Nephron (organoid): ENCODE measurements at regions not wholly inside any gene's neighbourhood (a gene's known extent, or its start where the extent isn't known, plus 50 kb on each side); places are given as distances from the start of the nearest gene placed in this dataset.

ENCODE experiments used
- H3K27ac Mint-ChIP-seq, 3 experiments: 2 replicates each; pipeline ENCODE4 v1.8.0; 2020; ENCODE audit warnings: mixed read lengths in 3 of 3, mild to moderate bottlenecking in 2 of 3, moderate library complexity in 1 of 3
- H3K27me3 Mint-ChIP-seq: 2 replicates; pipeline ENCODE4 v1.8.0; 2021; ENCODE audit warnings: low read depth, mild to moderate bottlenecking, moderate library complexity, mixed read lengths
- H3K36me3 Mint-ChIP-seq: 2 replicates; pipeline ENCODE4 v1.8.0; 2020; ENCODE audit warnings: low read depth, mixed read lengths
- H3K4me1 Mint-ChIP-seq: 2 replicates; pipeline ENCODE4 v1.8.0; 2020; ENCODE audit warnings: mixed read lengths
- H3K4me3 Mint-ChIP-seq, 3 experiments: 2 replicates each; pipeline ENCODE4 v1.8.0; 2020; ENCODE audit warnings: mild to moderate bottlenecking in 3 of 3, mixed read lengths in 3 of 3, moderate library complexity in 2 of 3
- H3K9me3 Mint-ChIP-seq: 2 replicates; pipeline ENCODE4 v1.8.0; 2020; ENCODE audit warnings: mixed read lengths
- TF ChIP-seq, protein P1 (sequence below), 3 experiments: fragments of 200-600 bp; sonication (generic); IDR thresholded peaks; one replicate each; pipeline ENCODE4 v1.5.0; 2021; ENCODE audit warnings: antibody characterized with exemption in 3 of 3; ENCODE audit not compliant: unreplicated experiment in 3 of 3

DNA sequence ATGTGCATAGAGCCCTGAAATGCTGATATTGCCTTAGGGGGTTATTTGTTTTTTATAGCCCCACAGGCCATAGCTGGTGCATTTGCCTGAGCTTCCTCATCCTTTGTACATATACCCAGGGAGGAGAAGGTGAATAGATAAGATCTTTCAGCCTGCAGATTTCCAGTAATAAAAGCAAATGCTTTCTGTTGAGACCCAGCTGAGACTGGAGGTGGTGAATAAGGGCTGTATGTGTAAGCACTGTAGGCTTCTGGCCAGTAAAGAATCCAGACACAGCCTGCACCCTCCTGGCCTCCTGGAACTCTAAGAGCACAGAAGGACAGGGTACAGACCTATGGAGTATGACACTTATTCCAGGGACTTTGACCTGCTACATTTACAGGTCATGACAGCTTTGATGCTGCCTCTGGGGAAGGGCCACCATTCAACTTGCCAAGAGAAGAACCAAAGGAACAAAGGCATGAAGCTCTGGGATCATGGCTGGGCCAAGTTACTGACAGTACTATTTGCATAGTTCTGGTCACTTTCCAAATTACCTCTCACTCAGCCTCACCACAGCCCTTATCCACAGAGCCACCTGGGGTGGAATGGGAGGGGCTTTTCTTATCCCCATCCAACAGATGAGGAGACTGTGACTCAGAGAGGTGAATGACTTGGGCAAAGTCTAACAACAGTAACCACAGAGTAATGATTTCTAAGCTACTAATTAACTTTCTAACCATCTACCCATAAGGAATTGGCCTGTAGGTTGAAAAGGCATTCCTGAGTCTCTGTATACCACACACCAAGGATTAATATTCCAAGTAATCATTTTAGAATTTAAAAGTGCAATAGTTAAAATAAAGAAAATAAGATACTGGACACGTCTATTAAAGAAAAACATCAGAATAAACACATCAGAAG lies 604.5 kb upstream of the KLF4 start:
- TF ChIP-seq, protein P1, sequence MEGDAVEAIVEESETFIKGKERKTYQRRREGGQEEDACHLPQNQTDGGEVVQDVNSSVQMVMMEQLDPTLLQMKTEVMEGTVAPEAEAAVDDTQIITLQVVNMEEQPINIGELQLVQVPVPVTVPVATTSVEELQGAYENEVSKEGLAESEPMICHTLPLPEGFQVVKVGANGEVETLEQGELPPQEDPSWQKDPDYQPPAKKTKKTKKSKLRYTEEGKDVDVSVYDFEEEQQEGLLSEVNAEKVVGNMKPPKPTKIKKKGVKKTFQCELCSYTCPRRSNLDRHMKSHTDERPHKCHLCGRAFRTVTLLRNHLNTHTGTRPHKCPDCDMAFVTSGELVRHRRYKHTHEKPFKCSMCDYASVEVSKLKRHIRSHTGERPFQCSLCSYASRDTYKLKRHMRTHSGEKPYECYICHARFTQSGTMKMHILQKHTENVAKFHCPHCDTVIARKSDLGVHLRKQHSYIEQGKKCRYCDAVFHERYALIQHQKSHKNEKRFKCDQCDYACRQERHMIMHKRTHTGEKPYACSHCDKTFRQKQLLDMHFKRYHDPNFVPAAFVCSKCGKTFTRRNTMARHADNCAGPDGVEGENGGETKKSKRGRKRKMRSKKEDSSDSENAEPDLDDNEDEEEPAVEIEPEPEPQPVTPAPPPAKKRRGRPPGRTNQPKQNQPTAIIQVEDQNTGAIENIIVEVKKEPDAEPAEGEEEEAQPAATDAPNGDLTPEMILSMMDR (IDR thresholded peaks at IDR 0.05; ENCODE audit: unreplicated experiment in 3 of 3) = no peak
- Mint-ChIP-seq H3K4me1 (no peaks in the 10 kb centered on the region), H3K9me3 (peaks cover 11% of the 10 kb centered on the region), H3K27me3 (peaks cover 4% of the 10 kb centered on the region), H3K27ac (no peak overlapping the region), H3K4me3 (no peak overlapping the region), H3K36me3 (no peaks in the 10 kb centered on the region)

DNA sequence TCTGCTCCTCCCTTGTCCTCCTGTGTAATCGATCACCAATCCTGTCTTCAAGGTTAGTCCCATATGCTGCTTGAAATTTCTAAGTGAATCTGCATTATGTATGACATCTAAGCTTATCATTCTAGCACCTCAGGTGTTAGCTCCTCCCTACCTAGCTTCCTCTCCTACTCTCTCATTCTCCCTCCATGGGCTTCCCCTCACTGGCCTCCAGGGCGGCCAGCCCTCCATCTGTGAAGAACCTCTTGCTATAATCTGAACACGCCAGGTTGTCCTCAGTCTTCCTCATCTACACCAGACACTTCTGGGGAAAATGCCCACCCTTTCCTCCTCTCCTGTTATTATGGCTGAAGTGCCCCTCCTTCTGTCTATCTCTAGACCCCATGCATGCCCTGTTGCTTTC lies 599.3 kb upstream of the KLF4 start:
- TF ChIP-seq, protein P1 (IDR thresholded peaks at IDR 0.05; ENCODE audit: unreplicated experiment in 3 of 3) = no peak
- Mint-ChIP-seq H3K27me3 (peaks cover 6% of the 10 kb centered on the region), H3K27ac (no peak overlapping the region), H3K36me3 (no peaks in the 10 kb centered on the region), H3K4me1 (no peaks in the 10 kb centered on the region), H3K9me3 (peaks cover 11% of the 10 kb centered on the region), H3K4me3 (no peak overlapping the region)

DNA sequence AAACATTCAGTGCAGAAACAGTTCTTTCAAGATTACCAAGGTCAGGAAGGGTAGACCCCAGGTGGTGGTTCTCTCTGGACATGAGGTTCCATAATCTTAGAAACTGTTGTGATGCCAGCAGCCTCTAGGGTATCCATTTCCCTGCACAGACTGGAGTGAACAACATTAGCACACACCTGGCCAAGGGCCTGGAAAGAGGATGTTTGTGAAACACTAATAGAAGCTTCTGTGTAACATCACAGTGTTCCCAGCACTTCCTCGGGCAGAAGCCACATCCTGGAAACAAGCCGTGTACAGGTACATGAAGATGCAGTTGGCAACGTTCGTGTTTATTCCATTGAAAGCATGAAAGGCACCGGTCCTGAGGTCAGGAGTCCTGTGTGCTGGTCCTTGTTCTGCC lies 598.2 kb upstream of the KLF4 start:
- Mint-ChIP-seq H3K4me3 (no peak overlapping the region), H3K36me3 (no peaks in the 10 kb centered on the region), H3K4me1 (no peaks in the 10 kb centered on the region), H3K9me3 (peaks cover 6% of the 10 kb centered on the region), H3K27me3 (peaks cover 12% of the 10 kb centered on the region), H3K27ac (no peak overlapping the region)
- TF ChIP-seq, protein P1 (IDR thresholded peaks at IDR 0.05; ENCODE audit: unreplicated experiment in 3 of 3) = no peak

DNA sequence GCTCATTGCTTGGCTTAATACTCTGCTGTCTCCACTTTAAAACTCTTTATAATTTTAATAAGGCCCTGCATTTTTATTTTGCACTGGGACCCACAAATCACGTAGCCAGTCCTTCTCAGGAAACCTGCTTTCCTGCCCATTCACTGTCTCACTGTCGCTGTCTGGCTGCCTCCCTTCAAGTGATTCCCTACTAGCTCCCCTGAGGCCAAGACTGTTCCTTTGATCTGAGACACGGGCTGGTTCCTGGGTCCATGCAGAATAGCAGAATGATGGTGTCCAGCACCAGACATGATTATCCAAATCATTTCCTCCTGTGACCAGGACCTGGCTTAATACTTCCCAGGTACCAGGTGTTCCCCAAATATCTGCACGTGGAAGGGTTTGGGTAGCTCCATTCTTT lies 597.1 kb upstream of the KLF4 start:
- TF ChIP-seq, protein P1 (IDR thresholded peaks at IDR 0.05; ENCODE audit: unreplicated experiment in 3 of 3) = no peak

DNA sequence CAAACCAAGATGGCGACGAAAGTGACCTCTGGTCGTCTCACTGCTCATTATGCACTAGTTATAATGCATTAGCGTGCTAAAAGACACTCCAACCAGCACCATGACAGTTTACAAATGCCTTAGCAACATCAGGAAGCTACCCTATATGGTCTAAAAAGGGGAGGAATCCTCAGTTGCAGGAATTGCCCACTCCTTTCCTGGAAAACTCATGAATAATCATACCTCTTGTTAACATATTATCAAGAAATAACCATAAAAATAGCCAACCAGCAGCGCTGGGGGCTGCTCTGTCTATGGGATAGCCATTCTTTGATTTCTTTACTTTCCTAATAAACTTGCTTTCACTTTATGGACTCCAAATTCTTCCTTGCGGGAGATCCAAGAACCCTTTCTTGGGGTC lies 595.7 kb upstream of the KLF4 start:
- Mint-ChIP-seq H3K27ac (no peak overlapping the region), H3K36me3 (no peaks in the 10 kb centered on the region), H3K4me3 (no peak overlapping the region), H3K9me3 (peaks cover 2% of the 10 kb centered on the region), H3K27me3 (peaks cover 12% of the 10 kb centered on the region), H3K4me1 (peaks cover 4% of the 10 kb centered on the region)
- TF ChIP-seq, protein P1 (IDR thresholded peaks at IDR 0.05; ENCODE audit: unreplicated experiment in 3 of 3) = no peak

More for the DNA sequence above, 597.1 kb upstream of the KLF4 start:
- H3K36me3 Mint-ChIP-seq = no peaks in the 10 kb centered on the region
- peaks cover 1% of the 10 kb centered on the region for H3K9me3 Mint-ChIP-seq
- H3K27me3 Mint-ChIP-seq = peaks cover 13% of the 10 kb centered on the region
- H3K27ac Mint-ChIP-seq = no peak overlapping the region
- H3K4me1 Mint-ChIP-seq = no peaks in the 10 kb centered on the region
- no peak overlapping the region for H3K4me3 Mint-ChIP-seq
